ENCODE measurements at regions not wholly inside any gene's neighbourhood (a gene's known extent, or its start where the extent isn't known, plus 50 kb on each side); places are given as distances from the start of the nearest gene placed in this dataset.

DNA sequence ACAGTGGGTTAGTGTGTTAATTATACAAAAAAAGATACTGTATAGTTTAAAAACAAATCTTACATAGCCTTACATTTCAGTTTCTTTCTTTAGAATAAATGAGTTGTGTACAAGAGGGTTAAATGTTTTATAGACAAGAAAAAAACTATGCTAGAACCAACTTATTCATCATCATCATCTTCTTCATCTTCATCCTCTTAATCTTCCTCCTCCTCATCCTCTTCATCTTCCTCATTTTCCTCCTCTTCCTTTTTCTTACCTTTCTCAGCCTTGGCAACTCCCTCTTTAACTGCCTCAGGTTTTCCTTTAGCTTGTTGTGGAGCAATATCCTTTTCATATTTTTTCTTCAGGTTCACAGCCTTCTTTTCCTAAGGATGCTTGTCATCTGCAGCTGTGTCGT lies 53.7 kb downstream of the RPS12 start:
- TF ChIP-seq, protein P1, sequence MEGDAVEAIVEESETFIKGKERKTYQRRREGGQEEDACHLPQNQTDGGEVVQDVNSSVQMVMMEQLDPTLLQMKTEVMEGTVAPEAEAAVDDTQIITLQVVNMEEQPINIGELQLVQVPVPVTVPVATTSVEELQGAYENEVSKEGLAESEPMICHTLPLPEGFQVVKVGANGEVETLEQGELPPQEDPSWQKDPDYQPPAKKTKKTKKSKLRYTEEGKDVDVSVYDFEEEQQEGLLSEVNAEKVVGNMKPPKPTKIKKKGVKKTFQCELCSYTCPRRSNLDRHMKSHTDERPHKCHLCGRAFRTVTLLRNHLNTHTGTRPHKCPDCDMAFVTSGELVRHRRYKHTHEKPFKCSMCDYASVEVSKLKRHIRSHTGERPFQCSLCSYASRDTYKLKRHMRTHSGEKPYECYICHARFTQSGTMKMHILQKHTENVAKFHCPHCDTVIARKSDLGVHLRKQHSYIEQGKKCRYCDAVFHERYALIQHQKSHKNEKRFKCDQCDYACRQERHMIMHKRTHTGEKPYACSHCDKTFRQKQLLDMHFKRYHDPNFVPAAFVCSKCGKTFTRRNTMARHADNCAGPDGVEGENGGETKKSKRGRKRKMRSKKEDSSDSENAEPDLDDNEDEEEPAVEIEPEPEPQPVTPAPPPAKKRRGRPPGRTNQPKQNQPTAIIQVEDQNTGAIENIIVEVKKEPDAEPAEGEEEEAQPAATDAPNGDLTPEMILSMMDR (conservative IDR thresholded peaks at IDR 0.05; ENCODE audit: low read depth, low read length): no peak
- TF ChIP-seq RAD21 (IDR thresholded peaks at IDR 0.05; ENCODE audit: low read length): no peak
- no peak for TF ChIP-seq POLR2A (IDR thresholded peaks at IDR 0.05; ENCODE audit: low read depth, low read length)
- TF ChIP-seq, protein P2, sequence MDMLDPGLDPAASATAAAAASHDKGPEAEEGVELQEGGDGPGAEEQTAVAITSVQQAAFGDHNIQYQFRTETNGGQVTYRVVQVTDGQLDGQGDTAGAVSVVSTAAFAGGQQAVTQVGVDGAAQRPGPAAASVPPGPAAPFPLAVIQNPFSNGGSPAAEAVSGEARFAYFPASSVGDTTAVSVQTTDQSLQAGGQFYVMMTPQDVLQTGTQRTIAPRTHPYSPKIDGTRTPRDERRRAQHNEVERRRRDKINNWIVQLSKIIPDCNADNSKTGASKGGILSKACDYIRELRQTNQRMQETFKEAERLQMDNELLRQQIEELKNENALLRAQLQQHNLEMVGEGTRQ (IDR thresholded peaks at IDR 0.05; ENCODE audit: low read depth, low read length): no peak
- no peak for TF ChIP-seq RFX5 (IDR thresholded peaks at IDR 0.05; ENCODE audit: low read depth, low read length)
- TF ChIP-seq SMC3 (IDR thresholded peaks at IDR 0.05; ENCODE audit: low read depth, low read length): no peak
- no peak for TF ChIP-seq RCOR1 (IDR thresholded peaks at IDR 0.05; ENCODE audit: insufficient replicate concordance, low read length)
- TF ChIP-seq MXI1 (IDR thresholded peaks at IDR 0.05; ENCODE audit: borderline replicate concordance, low read depth, low read length): no peak

Measured in IMR-90 (cell line).